Aorta (tissue), 5 donors: ENCODE measurements at regions not wholly inside any gene's neighbourhood (a gene's known extent, or its start where the extent isn't known, plus 50 kb on each side); places are given as distances from the start of the nearest gene placed in this dataset.

Experiments used
- ATAC-seq: fragments of 200-7000 bp; cut with Tn5 transposase; one replicate; pipeline ENCODE4 v1.9.1; 2022; ENCODE audit warnings: moderate library complexity; ENCODE audit not compliant: low FRiP score
- DNase-seq, 2 donors: peaks; one replicate each; pipeline ENCODE4 v3.0.0-alpha.2; 2020
- H3K27ac ChIP-seq, 2 donors: one replicate each; pipeline ENCODE4 v1.5.1; 2013; ENCODE audit warnings: low read length in 2 of 2, mild to moderate bottlenecking in 2 of 2, moderate library complexity in 2 of 2, control low read depth in 1 of 2, inconsistent platforms in 1 of 2, low read depth in 1 of 2
- H3K27me3 ChIP-seq, 2 donors: one replicate each; pipeline ENCODE4 v1.6.1; 2013; ENCODE audit warnings: control low read depth in 1 of 2, low read length in 1 of 2, mild to moderate bottlenecking in 1 of 2, moderate library complexity in 1 of 2; ENCODE audit not compliant: insufficient read depth in 2 of 2, control insufficient read depth in 1 of 2
- H3K36me3 ChIP-seq, 2 donors: one replicate each; pipeline ENCODE4 v1.6.1; 2013; ENCODE audit warnings: control low read depth in 1 of 2, low read length in 1 of 2, mild to moderate bottlenecking in 1 of 2; ENCODE audit not compliant: insufficient read depth in 2 of 2, control insufficient read depth in 1 of 2
- H3K4me1 ChIP-seq, 2 donors: one replicate each; pipeline ENCODE4 v1.6.1; 2013; ENCODE audit warnings: low read length in 2 of 2, control low read depth in 1 of 2, mild to moderate bottlenecking in 1 of 2, moderate library complexity in 1 of 2; ENCODE audit not compliant: insufficient read depth in 2 of 2, control insufficient read depth in 1 of 2
- H3K4me3 ChIP-seq, 2 donors: one replicate each; pipeline ENCODE4 v1.5.1; 2013; ENCODE audit warnings: low read length in 2 of 2, control low read depth in 1 of 2, mild to moderate bottlenecking in 1 of 2
- H3K9me3 ChIP-seq: one replicate; pipeline ENCODE4 v1.6.1; 2013; ENCODE audit warnings: mild to moderate bottlenecking, low read length; ENCODE audit not compliant: control insufficient read depth
- WGBS, 2 donors: extraction: QIAGEN DNeasy Blood & Tissue Kit; methylation state at CpG; one replicate each; pipeline ENCODE4 v1.1.7; 2013; 5-methylcytosine and 5-hydroxymethylcytosine counted together
- intact Hi-C, 2 donors: fragments of 100-400 bp; cut with DNase I; formaldehyde crosslinking; loops; one replicate each; pipeline versions ENCODE4 v1.14.2 to v1.15.0; 2022
- donor health status: healthy with polysubstance abuse.
- donor health status: Bipolar disorder and iron deficiency.
- donor health status: DM: no; HTN: no; CAD: no.
- donor health status: DM: no; HTN: no; CAD: no.
- donor health status: DM: yes; HTN: yes; CAD: no.

DNA sequence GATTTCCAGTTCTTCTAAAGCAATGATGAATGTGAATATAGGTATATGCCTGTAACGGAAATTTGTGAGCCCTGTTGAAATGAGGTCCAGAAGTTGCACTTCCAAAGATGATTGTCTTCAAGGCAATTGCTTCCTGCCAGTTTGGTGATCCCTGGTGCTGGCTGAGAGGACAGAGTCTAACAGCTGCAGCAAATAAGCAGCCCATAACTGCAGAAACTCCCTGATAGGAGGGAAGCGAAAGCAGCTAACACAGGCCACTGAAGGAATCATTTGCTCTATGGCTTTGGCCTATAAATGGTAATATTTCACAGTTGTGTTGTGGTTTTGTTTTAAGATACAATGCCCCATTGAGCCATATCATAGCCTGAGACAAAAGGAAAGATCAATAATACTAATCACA is 451.5 kb upstream of the MIR17HG start:
- Histone ChIP-seq H3K36me3 (no peaks in the 10 kb centered on the region), H3K4me3 (no peak overlapping the region)
- 62 to 79% methylated on average over 2 of the region's 2 CpGs for WGBS, 2 donors

DNA sequence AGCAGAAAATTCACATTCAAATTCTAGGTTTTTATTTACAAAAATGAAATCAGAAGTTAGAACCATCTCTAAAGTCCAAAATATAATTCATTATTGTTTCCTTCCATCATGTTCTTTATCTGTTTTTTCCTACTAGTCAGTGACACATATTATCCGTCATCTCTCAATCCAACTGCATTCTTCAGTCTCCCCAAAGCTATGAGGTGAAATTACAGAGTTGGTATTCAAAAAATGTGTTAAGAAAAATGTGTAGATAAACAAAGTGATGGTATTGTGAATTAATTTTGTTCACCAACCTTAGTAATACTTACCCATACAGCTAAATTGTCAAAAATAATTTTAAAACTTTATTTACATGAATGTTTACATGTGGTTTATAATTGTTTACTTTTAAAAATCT is 448.7 kb upstream of the MIR17HG start:
- ATAC-seq (no peak), DNase-seq (no peak)
- H3K9me3 ChIP-seq, result peaks cover 2% of the 10 kb centered on the region
- H3K27me3 ChIP-seq, result no peaks in the 10 kb centered on the region
- intact Hi-C loops, result no loop called here
- WGBS, 2 donors, result 39 to 44% methylated on average over 1 of the region's 1 CpG
- H3K36me3 ChIP-seq, result no peaks in the 10 kb centered on the region
- no peak overlapping the region for H3K4me3 ChIP-seq
- H3K4me1 ChIP-seq, result no peaks in the 10 kb centered on the region
- no peak overlapping the region for H3K27ac ChIP-seq

More for the DNA sequence above, 451.5 kb upstream of the MIR17HG start:
- intact Hi-C loops, result no loop called here
- ATAC-seq (no peak), DNase-seq (no peak)
- Histone ChIP-seq H3K4me1 (no peaks in the 10 kb centered on the region), H3K9me3 (peaks cover 1% of the 10 kb centered on the region), H3K27me3 (peaks cover 0 to 2% of the 10 kb centered on the region in 2 donors), H3K27ac (no peak overlapping the region)

DNA sequence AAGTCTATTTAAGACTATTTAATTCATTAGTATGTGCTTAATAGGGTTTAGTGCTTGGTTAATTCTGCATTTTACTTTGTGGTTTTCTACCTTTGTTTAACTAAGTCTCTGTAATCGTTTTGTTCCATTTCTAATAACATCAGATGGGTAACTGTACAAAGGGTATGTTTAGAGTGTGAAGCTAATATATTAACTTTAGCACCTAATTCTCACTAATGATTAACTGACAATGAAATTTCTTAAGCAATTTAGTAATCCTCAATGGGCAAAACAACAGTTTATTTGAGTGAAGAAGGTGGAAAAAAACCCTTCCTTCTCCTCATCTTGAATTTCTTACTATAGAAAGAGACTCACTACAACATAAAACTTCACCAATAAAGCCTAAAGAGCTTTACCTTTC is 448.1 kb upstream of the MIR17HG start:
- intact Hi-C loops, result no loop called here
- 56 to 57% methylated on average over 1 of the region's 1 CpG for WGBS, 2 donors
- no peak for ATAC-seq
- no peaks in the 10 kb centered on the region for H3K4me1 ChIP-seq
- H3K9me3 ChIP-seq, result peaks cover 2% of the 10 kb centered on the region
- no peak overlapping the region for H3K4me3 ChIP-seq
- no peaks in the 10 kb centered on the region for H3K27me3 ChIP-seq
- no peaks in the 10 kb centered on the region for H3K36me3 ChIP-seq
- no peak for DNase-seq
- no peak overlapping the region for H3K27ac ChIP-seq

DNA sequence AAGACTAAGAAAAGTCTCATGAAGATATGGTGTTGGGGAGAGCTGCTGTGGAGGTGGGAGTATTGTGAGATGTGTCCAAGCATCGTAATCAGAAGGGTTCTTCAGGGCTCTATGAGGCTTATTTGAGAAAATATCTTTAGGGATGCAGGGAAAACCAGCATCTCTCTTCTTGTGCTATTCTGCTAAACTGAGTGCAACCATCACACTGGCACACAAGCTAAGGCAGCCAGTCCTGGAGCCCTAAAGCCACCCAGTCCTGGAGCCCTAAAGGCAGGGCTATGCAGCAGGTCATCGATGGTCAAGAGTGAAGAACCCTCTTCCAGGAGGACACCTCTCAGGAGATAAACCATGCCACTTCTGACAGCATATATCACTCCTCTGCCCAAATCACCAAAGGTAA is 445.2 kb upstream of the MIR17HG start:
- WGBS, 2 donors, result 82 to 84% methylated on average over 2 of the region's 2 CpGs
- H3K27me3 ChIP-seq, result no peaks in the 10 kb centered on the region

DNA sequence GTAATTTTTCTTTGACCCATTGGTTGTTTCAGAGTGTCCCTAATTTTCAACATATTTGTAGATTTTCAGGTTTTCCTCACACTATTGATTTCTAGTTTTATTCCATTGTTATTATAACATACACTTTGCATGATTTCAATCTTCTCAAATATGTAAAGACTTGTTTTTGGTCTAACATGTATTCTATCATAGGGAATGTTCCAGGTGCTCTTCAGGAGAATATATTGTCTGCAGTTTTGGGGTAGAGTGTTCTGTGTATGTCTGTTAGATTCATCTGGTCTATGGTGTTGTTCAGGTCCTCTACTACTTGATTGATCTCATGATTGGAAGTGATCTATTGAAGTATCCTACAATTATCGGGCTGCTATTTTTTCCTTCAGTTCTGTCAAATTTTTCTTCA is 440.9 kb upstream of the MIR17HG start:
- Histone ChIP-seq H3K4me3 (no peak overlapping the region), H3K4me1 (no peaks in the 10 kb centered on the region), H3K9me3 (peaks cover 5% of the 10 kb centered on the region), H3K27ac (no peak overlapping the region), H3K36me3 (no peaks in the 10 kb centered on the region), H3K27me3 (no peaks in the 10 kb centered on the region)
- intact Hi-C loops, result no loop called here
- DNase-seq, result no peak
- no peak for ATAC-seq
- 97% methylated on average over 1 of the region's 1 CpG for WGBS, 2 donors

More for the DNA sequence above, 445.2 kb upstream of the MIR17HG start:
- DNase-seq (no peak), ATAC-seq (no peak)
- Histone ChIP-seq H3K27ac (no peak overlapping the region), H3K4me1 (no peaks in the 10 kb centered on the region), H3K9me3 (peaks cover 3% of the 10 kb centered on the region), H3K36me3 (no peaks in the 10 kb centered on the region), H3K4me3 (no peak overlapping the region)
- intact Hi-C loops, result no loop called here

DNA sequence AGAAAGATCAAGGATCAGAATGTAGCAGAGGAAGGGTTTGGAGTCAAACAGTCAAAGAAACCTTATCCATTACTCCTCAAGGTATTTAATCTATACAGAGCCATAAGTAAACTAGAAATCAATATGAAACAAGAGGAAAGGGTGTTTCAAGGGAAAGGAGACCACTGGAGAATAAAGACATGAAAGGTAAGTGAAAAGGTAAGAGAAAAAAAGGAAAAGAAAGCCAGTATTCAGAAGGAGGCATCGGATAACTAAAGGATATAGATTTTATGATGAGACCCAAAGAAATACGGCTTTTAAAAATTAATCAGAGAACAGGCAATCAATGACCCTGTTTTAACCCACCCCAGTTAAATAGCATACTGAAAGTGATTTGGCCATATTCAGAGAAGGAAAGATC is 438.7 kb upstream of the MIR17HG start:
- Histone ChIP-seq H3K27ac (no peak overlapping the region), H3K36me3 (no peaks in the 10 kb centered on the region), H3K4me1 (no peaks in the 10 kb centered on the region), H3K9me3 (peaks cover 3% of the 10 kb centered on the region), H3K27me3 (no peaks in the 10 kb centered on the region), H3K4me3 (no peak overlapping the region)
- intact Hi-C loops, result no loop called here
- DNase-seq (no peak), ATAC-seq (no peak)
- WGBS, 2 donors, result 89 to 91% methylated on average over 2 of the region's 2 CpGs

DNA sequence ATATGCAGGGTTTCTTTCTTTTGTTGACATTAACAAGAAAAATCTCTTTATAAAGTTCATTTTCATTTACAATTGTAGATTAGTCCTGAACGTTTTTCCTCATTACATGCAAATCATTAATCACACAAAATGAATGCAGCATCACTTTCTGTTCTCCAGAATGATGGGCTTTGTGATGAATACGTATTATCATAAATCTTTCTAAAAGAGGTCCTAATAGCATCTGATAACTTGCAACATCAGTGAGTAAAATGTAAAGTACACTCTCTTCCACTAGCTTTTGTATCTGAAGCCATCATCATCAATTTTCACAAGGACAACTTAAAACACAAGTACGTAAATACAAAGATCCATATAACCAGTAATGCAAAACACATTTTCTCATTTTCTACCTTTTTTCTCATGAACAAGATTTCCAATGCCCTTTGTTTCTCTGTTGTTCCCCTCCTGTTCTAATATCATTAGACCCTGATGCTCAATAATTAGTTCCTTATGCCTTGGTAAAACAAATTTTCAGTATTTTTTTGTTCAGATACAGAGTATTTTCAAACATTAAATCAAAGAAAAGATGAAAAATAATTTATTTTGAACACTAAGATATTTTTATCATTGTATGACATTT is 437.4 kb upstream of the MIR17HG start:
- Histone ChIP-seq H3K4me3 (no peak overlapping the region), H3K36me3 (no peaks in the 10 kb centered on the region), H3K27ac (no peak overlapping the region), H3K4me1 (no peaks in the 10 kb centered on the region), H3K27me3 (no peaks in the 10 kb centered on the region), H3K9me3 (peaks cover 3% of the 10 kb centered on the region)
- intact Hi-C loops, result no loop called here
- DNase-seq, result no peak
- no peak for ATAC-seq
- WGBS, 2 donors, result 52 to 53% methylated on average over 3 of the region's 3 CpGs

DNA sequence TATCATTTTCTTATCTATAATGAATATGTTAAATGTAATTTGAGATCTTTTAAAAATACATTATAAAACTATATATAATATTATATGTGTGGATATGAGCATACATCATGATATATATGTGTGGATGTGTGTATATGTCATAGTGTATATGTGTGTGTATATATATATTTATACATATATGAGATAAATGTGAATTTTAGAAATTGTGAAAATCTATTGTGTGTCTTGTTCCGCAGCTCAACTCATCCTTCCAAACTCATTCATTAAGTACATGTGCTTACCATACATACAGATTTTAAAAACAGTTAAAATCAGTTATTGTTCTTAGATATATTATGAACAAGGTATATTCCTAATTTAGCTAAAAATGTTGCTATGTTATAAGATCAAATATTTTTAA is 435.2 kb upstream of the MIR17HG start:
- Histone ChIP-seq H3K4me3 (no peak overlapping the region), H3K36me3 (no peaks in the 10 kb centered on the region), H3K9me3 (peaks cover 1% of the 10 kb centered on the region), H3K4me1 (no peaks in the 10 kb centered on the region), H3K27ac (no peak overlapping the region), H3K27me3 (no peaks in the 10 kb centered on the region)
- ATAC-seq (no peak), DNase-seq (no peak)
- intact Hi-C loops, result no loop called here
- 91 to 96% methylated on average over 1 of the region's 1 CpG for WGBS, 2 donors

DNA sequence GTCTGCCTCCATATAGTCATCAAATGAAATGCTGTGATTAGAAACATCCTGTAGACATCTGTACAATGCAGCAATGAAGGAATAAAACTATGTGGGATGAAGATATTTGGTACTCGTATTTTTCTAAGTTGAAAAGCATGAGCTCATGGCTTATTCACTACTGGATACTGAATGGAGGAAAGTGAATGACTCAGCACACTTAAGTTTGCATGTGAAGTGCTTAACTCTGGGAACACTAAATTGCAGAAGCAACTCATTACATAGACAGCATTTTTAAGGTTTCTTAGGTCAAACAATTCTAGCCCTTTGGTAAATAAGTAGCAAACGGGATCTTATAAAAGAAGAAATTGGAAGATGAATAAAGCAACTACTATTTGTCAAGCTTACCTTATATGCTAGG is 429.0 kb upstream of the MIR17HG start:
- no peaks in the 10 kb centered on the region for H3K27me3 ChIP-seq
- H3K4me1 ChIP-seq, result no peaks in the 10 kb centered on the region
- WGBS, 2 donors, result 39 to 45% methylated on average over 2 of the region's 2 CpGs
- ATAC-seq (no peak), DNase-seq (no peak)
- no peak overlapping the region for H3K27ac ChIP-seq
- no peak overlapping the region for H3K4me3 ChIP-seq
- no peaks in the 10 kb centered on the region for H3K36me3 ChIP-seq
- intact Hi-C loops, result no loop called here
- no peaks in the 10 kb centered on the region for H3K9me3 ChIP-seq
